Stimulated activated CD8-positive, alpha-beta memory T cell treated with anti-CD3 and anti-CD28 coated beads, Interleukin-7, amount 100 ng/mL, for 48 hours (primary cell): ENCODE measurements at regions not wholly inside any gene's neighbourhood (a gene's known extent, or its start where the extent isn't known, plus 50 kb on each side); places are given as distances from the start of the nearest gene placed in this dataset.

Experiments used
- DNase-seq, 2 donors: peaks; one replicate each; pipeline ENCODE4 v3.0.0-alpha.2; 2020; ENCODE audit warnings: low read depth in 1 of 2; ENCODE audit errors: extremely low read depth in 1 of 2

DNA sequence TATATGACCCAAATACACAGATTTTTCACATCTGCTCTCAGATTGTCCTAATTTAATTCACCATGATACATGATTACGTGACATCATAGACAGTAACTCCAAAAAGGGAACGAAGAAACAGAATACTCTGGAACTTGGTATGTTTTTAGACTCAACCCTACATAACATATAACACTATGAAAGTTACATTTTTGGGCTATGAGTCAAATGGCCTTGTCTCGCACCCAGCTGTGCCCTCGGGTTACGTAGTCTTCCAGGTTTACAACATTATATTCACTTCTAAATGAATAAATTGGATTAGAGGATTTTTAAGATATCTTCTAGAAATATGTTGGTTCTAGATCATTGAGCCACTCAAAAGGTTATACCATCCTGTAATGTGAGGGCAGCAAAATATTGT, 2089.6 kb upstream of the TENM3 start:
- DNase-seq: no peak

DNA sequence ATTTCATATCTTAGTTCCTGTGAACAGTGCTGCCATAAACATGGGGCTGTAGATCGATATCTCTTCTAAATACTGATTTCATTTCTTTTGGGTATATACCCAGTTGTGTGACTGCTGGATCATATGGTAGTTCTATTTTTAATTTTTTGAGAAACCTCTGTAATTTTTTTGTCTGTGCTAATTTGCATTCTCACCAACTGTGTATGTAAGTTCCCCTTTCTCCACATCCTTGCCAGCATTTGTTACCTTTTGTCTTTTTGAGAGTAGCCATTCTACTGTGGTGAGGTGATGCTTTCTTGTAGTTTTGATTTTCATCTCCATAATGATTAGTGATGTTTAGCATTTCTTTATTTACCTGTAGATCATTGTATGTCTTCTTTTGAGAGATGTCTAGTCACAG, 2086.5 kb upstream of the TENM3 start:
- no peak for DNase-seq

DNA sequence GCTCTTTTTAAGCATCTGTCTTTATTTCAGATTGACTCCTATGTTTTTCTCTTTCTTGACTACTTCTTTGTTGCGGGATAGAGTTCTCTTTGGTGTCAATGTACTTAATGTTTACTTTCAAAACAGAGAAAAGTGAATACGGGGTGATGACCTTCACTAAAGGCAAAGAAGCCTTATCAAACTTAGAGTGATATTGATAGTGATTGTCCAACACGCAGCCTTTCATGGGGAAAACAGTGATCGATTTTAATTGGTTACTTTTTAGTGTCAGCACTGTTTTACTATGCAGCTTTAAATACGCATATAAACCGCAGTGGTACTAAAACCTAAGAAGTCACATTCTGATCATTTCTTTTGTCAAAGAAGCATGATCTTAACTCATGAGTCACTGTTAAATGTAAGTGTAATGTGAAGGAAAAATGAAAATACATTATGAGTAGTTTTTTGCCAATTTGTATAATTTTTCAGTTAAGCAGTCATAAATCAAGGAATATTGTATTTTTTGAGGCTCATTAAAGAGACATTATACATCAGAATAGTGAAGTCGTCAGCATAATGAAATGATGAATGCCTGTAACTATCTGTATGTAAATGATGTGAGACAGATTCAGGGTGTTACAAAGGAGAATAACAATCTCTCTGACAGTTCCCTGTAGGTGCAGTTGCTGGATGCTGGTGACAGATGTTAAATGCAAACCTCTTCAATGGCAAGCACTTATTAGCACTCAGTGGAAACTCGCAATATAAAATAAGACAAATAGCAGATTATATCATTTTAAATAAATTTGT, 2082.8 kb upstream of the TENM3 start:
- no peak for DNase-seq

DNA sequence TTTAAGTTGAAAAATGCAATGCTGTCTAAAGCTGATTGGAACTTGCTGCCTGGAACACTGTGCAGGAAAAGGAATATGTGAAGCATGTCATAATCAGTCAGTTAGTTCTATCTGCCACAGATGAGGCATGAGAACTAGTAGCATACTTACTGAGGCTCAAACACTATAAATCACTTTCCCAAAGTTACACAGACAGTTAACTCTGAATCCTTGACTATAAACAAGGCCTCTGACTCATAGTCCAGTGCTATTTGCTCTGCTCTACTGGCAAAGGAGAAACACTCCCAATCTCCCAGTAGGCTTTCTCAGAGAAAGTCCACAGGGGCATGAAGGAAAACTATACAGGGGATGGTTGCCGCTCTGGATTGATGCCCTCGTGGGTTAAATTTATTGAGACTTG, 2078.4 kb upstream of the TENM3 start:
- DNase-seq: no peak

DNA sequence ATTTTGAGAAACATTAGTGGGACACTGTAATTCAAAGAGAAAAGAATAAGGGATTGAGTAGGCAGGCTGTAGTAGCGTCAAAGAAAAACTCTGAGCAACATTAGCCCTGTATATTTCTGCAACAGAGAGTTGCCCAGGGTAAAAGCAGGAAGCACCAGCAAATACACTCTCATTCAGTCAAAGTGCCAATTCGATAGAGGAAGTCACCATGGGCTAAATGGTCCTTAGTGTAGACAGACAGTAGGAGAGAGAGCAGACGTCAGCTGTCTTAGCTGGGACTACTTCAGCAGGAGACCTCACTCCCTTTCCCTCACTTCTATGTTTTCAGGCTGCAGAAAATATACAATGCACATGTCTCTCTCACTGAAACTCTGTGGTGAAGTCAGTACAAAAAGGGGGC, 2073.8 kb upstream of the TENM3 start:
- DNase-seq: no peak

DNA sequence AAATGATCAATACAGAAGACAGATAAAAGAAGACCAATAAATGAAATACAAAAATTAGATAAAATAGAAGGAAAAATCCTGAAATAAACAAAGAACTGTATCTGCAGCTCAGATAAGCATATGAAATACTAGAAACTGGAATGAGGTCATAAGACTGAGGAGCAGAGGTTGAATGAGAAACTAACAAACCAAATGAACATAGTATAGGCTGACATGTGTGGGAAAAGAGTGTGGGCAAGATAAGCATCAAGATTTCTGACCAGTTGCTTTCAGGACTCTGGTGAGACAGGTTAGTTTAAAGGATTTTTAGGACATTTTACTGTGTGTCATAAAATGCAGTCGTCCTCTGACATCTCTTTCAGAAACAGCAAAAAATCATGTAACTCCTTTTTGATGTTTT, 2073.2 kb upstream of the TENM3 start:
- DNase-seq: no peak

DNA sequence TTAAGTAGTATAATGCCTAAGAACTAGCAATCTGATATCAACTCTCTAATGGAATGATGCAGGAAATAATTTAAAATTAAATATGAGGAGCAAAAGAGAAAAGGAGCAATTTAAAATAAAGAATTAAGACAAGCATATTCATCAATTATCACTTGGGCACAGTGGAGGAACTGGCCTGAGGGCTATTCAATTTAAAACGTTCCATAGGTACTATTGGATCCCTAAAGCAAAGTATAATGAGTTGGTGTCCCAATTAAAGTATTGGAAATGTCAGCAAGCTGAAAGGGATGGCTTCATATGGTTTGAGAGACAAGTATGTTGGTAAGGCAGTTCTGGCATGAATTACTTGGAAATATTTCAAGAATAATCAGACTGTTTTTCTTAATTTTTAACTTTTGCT, 2064.1 kb upstream of the TENM3 start:
- DNase-seq: no peak

DNA sequence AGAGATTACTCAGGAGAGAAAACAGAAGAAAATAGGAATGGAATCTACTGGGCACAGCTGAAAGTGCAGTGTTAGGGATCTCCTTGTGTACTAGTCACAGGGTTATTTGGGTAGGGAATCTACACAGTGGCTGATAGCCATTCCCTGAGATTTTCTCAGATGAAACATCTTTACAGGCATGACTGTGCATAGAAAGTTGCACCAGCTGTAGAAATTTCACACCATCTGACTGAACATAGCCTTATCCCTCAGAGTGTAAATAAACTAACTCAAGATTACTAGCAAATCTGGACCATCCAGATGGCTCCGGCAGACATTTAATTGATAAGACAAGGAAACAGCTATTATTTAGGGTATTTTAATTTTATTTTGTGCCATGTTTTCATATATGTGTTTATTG, 2053.5 kb upstream of the TENM3 start:
- no peak for DNase-seq

DNA sequence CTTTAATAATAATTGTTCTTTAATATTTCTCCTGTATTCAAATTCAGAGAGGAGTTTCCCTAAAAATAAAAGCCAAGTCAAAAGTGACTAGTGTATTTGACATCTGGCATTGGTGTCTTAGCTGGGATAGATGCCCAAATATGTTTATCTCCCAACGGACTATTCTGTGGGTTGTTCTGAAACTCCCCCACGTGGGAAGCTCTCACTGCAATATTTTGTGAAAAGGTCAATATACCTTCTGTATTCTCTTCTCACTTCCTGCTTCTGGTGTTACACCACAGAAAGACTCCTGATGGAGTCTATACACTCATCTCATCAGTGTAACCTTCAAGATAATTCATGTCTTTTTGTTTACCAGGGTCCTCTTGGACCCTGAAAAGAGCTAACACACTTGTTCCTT, 2052.8 kb upstream of the TENM3 start:
- no peak for DNase-seq

DNA sequence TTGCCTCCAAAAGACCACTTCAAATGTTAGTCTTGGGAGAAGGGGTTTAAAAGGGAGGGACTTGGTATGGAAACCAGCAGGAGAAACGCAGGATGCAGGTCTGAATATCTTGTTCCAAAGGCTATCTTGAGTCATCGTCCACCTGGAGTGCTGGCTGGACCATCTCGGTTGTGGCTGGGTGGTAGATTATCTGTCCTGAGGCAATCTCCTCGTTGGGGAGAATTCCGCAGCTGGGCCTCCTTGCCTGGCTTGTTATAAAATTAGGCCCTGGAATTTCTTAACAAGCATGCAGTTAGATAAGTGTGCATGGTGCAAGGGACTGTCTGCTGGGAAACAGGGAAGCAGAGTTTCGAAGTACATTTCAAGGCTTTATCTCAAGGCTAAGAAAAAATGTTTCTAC, 2045.7 kb upstream of the TENM3 start:
- no peak for DNase-seq

DNA sequence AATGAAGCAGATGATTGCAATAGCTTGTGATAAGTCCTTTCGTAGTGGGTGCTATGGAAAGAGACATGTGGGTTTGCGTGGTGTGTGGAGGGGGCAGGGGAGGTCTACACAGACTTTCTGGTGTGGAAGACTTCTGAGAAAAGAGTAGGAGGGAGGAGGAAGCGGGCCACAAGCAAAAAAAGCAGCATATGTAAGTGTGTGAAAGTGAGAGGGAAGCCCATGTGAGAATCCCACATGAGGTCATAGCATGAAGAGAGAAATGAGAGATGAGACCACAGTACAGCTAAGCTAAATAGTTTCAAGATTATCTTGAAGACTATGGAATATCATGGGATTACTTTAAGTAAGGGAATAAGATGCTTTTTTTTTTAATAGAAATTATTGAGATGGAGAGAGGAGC, 2039.9 kb upstream of the TENM3 start:
- DNase-seq: no peak

DNA sequence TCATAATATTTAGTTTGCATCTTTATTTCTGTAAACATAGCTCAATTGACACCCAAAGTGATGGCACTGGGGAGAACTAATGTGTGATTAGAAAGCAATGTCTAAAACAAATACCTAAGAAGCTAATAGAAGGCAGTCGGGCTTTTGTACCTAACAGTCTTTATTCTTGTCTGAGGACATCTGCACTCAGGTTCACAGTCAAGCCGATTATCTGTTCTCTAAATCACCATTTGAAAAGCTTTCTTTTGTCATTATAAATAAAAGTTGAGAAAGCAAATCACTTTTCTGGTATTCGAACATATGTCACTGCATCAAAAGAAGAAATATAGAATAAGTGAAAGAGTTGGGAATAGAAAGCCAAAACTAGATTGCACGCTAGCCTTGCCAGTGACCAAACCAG, 2037.9 kb upstream of the TENM3 start:
- DNase-seq: no peak

DNA sequence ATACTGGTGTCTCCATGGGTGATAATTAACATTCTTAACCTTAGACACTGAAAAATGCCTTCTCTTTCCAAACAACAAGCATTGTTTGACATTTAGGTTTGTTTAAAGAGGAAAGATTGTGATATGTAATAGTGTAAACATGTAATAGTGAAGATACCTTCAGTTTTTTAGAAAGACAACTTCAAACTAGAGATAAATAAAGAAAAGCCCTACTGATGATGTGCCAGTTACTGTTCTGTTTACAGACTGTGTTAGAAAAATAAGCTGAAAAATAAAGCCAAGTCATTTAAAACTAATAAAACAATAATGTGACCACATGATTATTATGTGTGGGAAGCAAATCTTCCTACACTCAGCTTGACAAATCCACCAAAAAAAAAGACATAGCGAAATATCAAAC, 2035.3 kb upstream of the TENM3 start:
- no peak for DNase-seq

DNA sequence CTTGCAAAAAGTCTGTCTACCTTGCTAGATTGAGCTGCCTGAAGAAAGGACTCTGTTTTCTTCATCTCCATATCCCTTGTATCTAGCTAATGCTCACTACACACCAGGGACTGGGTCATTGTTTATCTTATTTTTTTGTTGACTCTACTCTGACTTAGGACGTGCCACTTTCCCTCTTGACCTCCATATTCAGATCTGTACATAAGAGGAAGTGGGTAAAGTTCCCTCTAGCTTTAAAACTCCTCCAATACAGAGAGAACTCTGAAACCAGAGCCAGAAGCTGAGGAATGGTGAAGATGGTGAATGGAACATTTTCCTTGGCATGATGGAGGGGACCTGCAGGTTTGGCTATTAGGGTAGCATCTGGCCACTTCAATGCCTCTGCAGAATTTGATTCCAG, 2026.1 kb upstream of the TENM3 start:
- DNase-seq: no peak

DNA sequence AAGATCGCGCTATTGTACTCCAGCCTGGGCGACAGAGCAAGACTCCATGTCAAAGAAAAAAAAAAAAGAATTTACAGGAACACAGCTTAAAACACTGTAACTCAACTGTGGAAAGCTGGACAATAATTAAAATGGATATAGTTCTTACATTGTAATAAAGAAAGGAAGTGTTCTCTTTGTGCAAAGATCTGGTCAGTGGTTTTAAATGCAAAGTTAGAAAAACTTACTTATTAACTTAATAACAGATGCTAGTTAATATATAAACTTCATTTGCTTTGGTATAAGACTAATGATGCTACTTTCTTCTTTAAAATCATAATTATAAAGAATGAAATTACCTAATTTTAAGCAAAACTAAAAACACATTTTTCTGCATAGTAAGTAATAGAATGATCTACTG, 2024.1 kb upstream of the TENM3 start:
- DNase-seq: no peak

DNA sequence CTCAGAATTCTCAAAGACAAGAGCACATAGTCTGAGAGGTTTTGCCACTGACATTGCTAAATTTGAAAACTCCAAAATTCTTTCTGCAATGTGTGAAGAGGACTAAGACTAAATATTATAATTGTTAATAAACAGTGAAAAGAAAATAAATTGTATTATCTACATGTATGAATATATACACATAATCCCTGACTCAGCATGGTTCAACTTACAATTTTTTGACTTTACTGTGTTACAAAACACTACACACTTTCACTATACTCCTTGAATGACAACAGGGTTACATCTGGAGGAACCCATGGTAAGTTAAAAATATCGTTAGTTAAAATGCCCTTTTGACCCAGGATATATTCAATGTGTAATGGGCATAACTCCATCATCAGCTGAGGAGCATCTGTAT, 2017.2 kb upstream of the TENM3 start:
- DNase-seq: no peak

DNA sequence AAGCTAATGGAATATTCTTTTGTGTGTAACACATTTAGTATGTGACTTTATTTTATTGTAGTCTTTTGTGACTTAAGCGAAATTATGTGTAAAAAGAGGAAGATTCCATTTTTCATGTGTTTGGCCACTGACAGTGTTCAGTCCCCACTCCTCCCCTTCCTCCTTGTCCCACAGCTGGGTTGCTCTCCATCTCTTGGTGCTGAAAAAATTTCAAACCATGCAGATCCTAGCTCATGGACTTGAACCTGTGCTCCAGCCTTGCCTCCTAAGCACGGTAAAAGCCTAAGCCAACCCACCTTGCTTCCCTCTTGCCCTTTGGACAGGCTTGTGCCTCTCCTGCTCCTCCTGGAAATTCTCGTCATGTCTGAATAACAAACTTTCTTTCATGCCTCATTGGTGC, 2008.5 kb upstream of the TENM3 start:
- DNase-seq: no peak

DNA sequence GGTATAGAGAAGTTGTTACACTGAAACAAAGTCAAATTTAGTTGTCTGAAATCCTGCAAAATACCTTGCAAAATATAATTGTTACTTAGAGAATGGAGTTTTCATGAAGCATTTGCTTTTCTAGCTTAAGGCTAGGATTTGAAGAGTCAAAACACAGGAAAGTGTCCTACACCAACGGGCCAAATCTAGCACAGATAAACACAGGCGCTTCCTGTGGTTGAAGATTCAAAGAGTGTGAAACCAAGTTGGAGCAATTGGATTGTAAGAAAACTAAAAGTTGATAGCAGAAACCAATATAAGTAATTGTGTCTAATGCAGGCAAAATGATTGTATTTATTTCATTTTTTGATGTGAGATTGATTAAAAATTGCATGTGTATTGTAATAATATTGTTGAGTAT, 2002.5 kb upstream of the TENM3 start:
- no peak for DNase-seq

DNA sequence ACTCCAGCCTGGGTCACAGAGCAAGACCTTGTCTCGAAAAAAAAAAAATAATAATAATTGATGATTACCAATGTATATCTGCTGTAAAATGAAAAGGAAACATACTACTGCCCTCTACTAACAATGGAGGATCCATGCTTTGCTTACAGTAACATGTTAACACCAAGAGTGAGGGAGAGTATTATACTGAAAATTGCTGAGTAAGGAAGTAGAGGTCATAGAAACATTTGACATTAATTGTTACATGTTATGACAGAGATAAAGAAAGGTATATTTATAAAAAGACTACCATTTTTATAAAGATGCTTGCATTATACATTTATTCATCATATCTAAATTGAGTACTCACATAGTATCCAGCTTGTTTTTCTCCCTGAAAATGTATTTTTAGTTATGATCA, 1989.8 kb upstream of the TENM3 start:
- no peak for DNase-seq

DNA sequence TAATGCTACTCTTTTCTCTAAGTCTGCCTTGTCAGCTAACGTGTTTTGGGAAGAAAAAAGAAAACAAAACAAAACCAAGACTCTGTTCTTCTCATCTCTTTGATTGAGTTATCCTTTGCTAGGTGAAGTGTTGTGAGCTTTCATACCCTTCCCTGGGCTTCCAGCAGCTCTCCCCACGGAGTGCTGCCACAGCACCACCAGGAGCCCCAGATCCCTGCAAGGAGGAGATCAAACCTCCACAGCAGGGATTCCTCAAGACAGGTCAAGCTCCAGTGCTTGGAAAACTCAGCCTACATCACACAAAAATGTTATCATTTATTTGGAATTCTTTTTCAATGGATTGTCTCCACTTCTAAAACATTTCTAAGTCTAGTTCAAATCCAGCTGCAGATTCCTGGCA, 1981.9 kb upstream of the TENM3 start:
- DNase-seq: no peak

DNA sequence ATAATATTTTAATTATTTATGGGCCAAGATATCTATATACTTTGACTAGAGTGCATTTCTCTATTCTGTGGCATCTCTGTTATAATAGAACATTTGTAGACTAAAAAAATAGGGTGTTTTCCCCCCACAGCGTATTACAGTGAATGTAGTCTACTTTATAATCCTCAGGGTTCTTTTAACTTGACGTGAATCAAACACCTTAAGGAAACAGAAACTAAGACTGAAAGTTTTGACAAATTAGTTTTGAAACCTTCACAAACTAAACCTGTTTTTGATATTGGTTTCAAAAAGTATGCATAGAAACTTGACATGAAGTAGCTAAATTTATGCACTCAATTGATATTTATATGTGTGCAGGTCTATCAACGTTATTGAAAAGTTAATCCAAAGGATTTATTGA, 1963.1 kb upstream of the TENM3 start:
- no peak for DNase-seq

DNA sequence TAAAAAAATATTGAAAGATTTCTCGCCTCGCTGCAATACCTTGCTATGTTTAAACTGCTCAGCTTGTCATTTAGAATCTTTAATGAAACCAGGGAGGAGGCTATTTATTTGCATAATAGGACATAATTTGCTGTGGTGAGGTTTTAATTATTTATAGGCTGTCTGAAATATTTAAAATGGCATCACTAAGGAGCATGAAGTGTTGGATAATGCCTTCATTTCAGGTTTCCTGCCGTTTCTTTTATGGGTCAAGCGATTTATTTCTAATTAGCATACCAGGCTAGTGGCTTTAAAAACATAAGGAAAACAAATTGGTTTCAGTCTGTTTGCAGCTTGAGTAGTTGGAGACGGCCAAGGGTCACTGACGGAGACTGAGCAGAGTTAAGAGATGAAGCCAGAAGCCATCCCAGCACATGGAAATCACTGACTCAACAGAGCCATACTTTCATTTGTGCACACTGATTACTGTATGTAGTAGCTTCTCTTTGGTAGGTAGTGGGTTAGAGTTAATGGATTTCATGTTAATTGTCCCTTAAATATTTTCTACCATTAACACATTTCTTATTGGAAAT, 1962.4 kb upstream of the TENM3 start:
- no peak for DNase-seq

DNA sequence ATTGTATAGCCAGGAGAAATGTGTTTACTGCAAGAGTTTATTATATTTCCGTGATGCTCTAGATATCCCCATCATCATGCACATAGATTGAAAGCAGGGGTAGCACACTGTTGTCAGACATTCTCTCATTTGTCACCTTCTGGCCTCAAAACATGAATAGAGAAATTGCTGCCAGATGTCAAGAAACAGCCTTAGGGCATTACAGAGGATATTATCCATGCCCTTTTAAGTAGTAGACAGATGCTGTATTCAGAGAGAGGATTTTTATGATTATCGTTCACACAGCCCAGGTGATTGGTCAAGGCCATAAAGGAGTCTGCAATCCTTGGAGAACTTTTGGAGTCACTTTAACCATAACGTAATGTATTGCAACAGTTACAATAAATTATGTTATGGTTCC, 1961.5 kb upstream of the TENM3 start:
- no peak for DNase-seq
